VCaP (cell line): ENCODE measurements at regions not wholly inside any gene's neighbourhood (a gene's known extent, or its start where the extent isn't known, plus 50 kb on each side); places are given as distances from the start of the nearest gene placed in this dataset.

ENCODE experiments used
- H3K27ac ChIP-seq: fragments of 450-650 bp; 2 replicates; pipeline ENCODE4 v1.5.1; 2017
- TF ChIP-seq, protein P1 (sequence below): fragments of 450-650 bp; conservative IDR thresholded peaks from 2 replicates; pipeline ENCODE4 v1.5.1; 2017; ENCODE audit warnings: mild to moderate bottlenecking, moderate library complexity

DNA sequence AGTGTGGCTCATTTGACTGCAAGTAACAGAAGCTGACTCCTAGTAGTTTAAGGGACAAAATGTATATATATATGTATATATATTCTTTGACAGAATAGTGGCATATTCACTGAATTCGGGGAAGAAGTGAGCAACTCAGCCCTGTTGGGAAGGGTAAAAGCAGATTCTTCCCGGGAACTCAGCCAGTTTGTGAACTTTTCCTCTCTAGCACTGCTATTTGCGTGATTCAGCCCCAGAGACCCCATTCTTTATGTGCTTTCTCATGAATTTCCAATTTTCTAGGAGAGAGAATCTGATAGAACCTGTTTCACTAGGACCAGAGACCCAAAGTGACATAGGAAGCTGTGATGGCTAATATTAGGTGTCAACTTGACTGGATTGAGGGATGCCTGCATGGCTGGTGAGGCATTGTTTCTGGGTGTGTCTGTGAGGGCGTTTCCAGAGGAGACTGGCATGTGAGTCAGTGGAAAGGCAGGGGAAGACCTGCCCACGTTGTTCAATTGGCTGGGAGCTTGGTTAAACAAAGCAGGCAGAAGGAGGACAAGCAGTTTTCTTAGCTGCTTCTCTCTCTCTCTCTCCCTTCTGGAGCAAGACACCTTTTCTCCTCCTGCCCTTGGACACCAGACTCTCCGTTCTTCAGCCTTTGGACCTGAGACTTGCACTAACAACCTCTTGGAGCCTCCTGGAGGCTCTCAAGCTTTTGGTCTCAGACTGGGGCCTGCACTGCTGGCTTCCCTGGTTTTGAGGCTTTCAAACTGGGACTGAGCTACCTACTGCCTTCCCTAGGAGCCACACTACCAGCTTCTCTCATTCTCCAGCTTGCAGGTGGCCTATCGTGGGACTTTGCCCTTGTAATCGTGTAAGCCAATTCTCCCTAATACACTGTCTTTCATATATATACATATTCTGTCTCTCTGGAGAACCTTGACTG lies 93.4 kb upstream of the KCNK1 start:
- TF ChIP-seq, protein P1, sequence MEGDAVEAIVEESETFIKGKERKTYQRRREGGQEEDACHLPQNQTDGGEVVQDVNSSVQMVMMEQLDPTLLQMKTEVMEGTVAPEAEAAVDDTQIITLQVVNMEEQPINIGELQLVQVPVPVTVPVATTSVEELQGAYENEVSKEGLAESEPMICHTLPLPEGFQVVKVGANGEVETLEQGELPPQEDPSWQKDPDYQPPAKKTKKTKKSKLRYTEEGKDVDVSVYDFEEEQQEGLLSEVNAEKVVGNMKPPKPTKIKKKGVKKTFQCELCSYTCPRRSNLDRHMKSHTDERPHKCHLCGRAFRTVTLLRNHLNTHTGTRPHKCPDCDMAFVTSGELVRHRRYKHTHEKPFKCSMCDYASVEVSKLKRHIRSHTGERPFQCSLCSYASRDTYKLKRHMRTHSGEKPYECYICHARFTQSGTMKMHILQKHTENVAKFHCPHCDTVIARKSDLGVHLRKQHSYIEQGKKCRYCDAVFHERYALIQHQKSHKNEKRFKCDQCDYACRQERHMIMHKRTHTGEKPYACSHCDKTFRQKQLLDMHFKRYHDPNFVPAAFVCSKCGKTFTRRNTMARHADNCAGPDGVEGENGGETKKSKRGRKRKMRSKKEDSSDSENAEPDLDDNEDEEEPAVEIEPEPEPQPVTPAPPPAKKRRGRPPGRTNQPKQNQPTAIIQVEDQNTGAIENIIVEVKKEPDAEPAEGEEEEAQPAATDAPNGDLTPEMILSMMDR: no peak

GRCh38 chr1:233523047-233523446 lies 90.9 kb upstream of the KCNK1 start:
- H3K27ac ChIP-seq: no peak overlapping the region
- TF ChIP-seq, protein P1: no peak

More for the DNA sequence above, 93.4 kb upstream of the KCNK1 start:
- H3K27ac ChIP-seq: no peak overlapping the region

GRCh38 chr1:233527818-233528217 lies 86.1 kb upstream of the KCNK1 start:
- H3K27ac ChIP-seq: no peak overlapping the region
- TF ChIP-seq, protein P1: no peak

DNA sequence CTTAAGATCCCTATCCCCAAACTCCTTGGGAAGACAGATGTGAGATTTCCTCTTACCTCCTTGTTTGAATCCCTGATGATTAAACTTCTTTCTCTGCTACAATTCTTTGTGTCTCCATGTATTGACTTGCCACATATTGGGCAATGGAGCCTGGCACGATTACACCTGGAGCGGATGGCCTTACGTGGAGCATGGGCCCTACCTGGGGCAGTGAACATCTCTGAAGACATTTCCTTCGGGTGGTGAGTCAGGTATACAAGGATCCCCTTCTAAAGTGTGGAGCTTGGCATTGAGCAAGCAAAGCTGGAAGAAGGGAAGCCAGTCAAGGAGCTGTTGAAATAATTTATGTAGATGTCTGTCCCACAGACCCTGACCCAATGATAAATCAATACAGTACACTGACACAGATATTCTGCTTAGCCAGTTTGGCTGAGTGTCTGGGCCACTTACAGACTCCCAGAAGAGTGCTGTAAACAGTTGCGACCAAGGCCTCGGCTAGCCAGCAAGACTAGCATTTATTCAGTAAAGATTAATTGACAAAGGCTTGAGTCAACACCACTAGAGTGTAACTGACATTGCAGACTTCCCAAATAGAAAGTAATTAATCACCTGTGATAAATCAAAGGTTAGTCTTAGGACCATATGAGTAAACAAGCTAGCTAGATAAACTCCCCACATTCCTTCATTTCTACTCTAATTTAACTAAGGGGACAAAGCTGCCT lies 83.1 kb upstream of the KCNK1 start:
- no peak overlapping the region for H3K27ac ChIP-seq
- TF ChIP-seq, protein P1: no peak

GRCh38 chr1:233540816-233541215 lies 73.1 kb upstream of the KCNK1 start:
- TF ChIP-seq, protein P1: no peak
- no peak overlapping the region for H3K27ac ChIP-seq

DNA sequence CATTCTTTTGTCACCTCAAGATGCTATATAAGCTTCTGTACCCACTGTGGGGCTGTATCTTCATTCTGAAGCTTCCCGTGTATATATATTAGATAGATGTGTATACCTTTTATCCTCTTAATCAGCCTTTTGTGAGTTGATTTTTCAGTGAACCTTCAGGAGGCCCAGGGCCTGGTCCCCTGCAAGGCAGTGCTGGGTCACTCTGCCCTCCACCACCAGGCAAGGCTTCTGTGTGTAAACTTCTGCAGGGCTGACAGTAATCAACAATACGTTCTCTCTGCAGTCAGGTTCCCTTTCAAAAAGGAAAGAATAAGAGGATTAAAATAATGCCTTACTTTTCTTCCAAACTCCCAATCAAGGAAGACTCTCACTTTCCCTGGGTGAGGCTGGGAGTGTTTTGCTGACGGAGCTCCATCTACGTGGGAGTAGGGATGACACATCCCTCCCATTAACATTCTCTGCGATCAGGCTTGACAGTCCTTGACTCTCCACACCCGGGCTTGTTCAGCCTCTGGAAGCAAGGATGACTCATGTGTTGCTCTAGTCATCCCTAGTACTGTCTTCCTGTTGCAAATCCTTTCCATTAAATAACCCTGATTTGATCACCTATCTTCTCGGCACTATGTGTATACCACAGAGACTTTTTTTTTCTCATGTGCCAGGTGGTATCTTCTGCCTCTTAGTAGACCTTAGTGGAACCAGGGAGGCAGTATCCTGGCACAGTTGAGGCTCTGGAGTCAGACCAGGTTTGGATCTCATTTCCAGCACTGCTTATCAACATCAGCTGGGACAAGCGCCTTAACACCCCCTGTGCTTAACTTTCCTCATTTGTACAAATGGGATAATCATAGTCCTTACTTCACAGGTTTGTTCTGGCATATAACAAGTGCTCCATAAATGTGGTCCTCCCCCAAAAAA lies 70.3 kb upstream of the KCNK1 start:
- no peak overlapping the region for H3K27ac ChIP-seq
- TF ChIP-seq, protein P1: no peak
